D721Med (cell line): ENCODE measurements at regions not wholly inside any gene's neighbourhood (a gene's known extent, or its start where the extent isn't known, plus 50 kb on each side); places are given as distances from the start of the nearest gene placed in this dataset.

ENCODE experiments used
- DNase-seq: peaks from one replicate; pipeline ENCODE4 v3.0.0; 2011; ENCODE audit warnings: low spot score; ENCODE audit not compliant: insufficient read length
- FAIRE-seq: peaks from 2 replicates; lab custom pipeline; 2011; peaks lifted over from hg19 to GRCh38; lab: Jason Lieb, UNC
- TF ChIP-seq, protein P1 (sequence below): IDR thresholded peaks from 2 replicates; pipeline ENCODE4 v1.5.1; 2012; ENCODE audit warnings: mild to moderate bottlenecking, control low read depth; ENCODE audit not compliant: insufficient read depth; ENCODE audit errors: missing control alignments

DNA sequence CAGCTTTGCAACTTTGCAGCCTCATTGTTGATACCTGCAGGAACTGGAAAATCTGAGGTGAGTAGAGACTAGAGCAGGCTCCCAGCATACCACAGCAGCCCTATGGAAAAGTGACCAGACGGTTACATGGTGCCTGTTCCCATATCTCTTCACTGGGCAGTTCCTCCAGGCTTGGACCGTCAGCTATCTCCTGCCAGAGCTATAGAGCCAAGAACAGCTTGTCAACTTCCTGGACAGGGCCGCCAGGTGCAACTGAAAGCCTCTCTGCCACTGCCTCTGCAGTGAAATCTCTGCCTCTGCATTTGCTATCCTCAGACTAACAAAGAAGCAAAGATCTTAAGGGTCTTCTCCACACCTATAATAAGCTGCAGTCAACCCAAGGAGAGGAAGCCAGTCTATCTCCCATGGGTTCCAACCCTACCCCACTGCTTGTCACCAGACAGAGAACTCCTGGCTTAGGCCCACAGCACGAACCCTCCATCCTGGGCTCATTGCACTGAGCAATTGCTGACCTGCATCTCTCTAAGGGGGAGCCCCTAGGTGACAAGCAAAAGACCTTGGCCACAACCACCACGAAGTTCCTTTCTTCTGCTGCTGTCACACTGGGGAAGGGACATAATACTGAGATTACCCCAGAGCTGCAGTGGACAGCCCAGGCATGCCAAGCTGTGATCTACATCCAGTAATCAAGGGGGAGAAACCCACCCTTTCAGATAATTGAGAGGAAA lies 60.1 kb upstream of the KHDRBS2 start:
- FAIRE-seq: no peak
- DNase-seq: no peak

DNA sequence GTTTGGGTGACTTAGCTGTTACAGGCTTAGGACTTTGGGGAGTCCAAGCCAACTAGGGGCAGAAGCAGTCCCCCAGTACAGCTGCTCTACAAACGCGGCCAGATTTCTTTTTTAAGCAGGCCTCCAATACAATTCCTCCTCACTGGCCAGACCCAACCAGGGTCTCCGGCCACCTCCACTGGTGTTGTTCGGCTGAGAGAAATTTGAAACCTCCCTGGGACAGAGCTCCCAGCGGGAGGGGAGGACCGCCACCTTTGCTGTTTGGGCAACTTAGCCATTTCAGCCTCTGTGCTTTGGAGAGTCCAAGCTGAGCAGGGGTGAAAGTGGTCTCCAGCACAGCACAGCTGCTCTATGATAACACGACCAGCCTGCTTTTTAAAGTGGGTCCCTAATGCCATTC lies 59.4 kb upstream of the KHDRBS2 start:
- FAIRE-seq (no peak), DNase-seq (no peak)
- TF ChIP-seq, protein P1, sequence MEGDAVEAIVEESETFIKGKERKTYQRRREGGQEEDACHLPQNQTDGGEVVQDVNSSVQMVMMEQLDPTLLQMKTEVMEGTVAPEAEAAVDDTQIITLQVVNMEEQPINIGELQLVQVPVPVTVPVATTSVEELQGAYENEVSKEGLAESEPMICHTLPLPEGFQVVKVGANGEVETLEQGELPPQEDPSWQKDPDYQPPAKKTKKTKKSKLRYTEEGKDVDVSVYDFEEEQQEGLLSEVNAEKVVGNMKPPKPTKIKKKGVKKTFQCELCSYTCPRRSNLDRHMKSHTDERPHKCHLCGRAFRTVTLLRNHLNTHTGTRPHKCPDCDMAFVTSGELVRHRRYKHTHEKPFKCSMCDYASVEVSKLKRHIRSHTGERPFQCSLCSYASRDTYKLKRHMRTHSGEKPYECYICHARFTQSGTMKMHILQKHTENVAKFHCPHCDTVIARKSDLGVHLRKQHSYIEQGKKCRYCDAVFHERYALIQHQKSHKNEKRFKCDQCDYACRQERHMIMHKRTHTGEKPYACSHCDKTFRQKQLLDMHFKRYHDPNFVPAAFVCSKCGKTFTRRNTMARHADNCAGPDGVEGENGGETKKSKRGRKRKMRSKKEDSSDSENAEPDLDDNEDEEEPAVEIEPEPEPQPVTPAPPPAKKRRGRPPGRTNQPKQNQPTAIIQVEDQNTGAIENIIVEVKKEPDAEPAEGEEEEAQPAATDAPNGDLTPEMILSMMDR: no peak

More for the DNA sequence above, 60.1 kb upstream of the KHDRBS2 start:
- TF ChIP-seq, protein P1: no peak

DNA sequence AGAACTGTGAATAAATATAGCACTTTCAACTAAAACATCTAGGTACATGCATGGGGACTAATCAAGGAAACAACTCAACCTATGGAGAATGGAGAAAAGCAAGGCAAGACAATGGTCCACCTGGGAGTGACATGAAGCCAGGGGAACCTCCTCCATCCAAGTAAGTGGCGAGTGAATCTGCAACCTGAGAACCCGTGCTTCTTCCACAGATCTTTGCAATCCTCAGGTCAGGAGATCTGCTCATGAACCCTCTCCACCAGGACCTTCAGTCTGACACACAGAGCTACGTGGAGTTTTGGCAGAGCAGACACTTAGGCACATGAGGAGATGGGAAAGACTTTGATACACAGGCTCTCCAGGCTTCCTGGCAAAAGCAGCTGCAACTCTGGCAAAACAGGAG lies 58.8 kb upstream of the KHDRBS2 start:
- FAIRE-seq: no peak
- TF ChIP-seq, protein P1: no peak
- no peak for DNase-seq

DNA sequence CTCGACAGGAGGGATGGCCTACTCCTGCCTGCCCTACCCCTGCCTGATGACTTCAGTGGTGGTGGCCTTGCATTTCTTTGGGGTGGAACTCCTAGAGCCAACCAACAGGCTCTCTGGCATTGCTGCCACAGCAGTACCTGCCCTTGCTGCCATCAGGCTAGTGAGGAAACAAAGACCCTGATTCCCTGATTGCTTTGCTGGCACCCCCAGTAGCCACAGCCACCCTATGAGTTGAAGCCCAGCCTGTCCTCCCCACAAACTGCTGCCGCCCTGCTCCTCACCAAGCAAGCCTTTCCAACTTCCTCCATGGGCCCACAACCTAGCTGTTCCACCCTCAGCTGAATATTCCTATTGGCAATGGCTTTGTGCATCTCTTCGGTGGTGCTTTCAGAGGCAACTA lies 52.5 kb upstream of the KHDRBS2 start:
- DNase-seq (no peak), FAIRE-seq (no peak)
- TF ChIP-seq, protein P1: no peak
